GM12872 (cell line): ENCODE measurements at regions not wholly inside any gene's neighbourhood (a gene's known extent, or its start where the extent isn't known, plus 50 kb on each side); places are given as distances from the start of the nearest gene placed in this dataset.

ENCODE experiments used
- CTCF ChIP-seq: IDR thresholded peaks from 3 replicates; pipeline ENCODE4 v1.5.1; 2011; ENCODE audit warnings: low read depth, mild to moderate bottlenecking, low read length, moderate library complexity; ENCODE audit not compliant: insufficient read depth

GRCh38 chr3:159458982-159459381, 529.7 kb upstream of the IL12A start:
- TF ChIP-seq CTCF = no peak

- no peak for TF ChIP-seq CTCF
Measured at GRCh38 chr3:159472611-159473010, 516.0 kb upstream of the IL12A start.

- TF ChIP-seq CTCF = no peak
Measured at GRCh38 chr3:159473206-159473605, 515.4 kb upstream of the IL12A start.

- no peak for TF ChIP-seq CTCF
Measured at GRCh38 chr3:159480046-159480445, 508.6 kb upstream of the IL12A start.

GRCh38 chr3:159482241-159482993, 506.2 kb upstream of the IL12A start:
- no peak for TF ChIP-seq CTCF

- TF ChIP-seq CTCF = no peak
Measured at GRCh38 chr3:159482994-159483367, 505.7 kb upstream of the IL12A start.

GRCh38 chr3:159486580-159486979, 502.1 kb upstream of the IL12A start:
- peak; percentile 60 for TF ChIP-seq CTCF

GRCh38 chr3:159487304-159487703, 501.3 kb upstream of the IL12A start:
- no peak for TF ChIP-seq CTCF
